OCI-LY1 (cell line): ENCODE measurements at regions not wholly inside any gene's neighbourhood (a gene's known extent, or its start where the extent isn't known, plus 50 kb on each side); places are given as distances from the start of the nearest gene placed in this dataset.

Experiments used
- H2AFZ ChIP-seq: fragments of 200-600 bp; sonication (generic), shearing (Covaris generic); 2 replicates; pipeline ENCODE4 v1.6.0; 2014; ENCODE audit warnings: antibody characterized with exemption, mild to moderate bottlenecking, low read length
- H3F3A ChIP-seq: fragments of 200-600 bp; sonication (generic), shearing (Covaris generic); 2 replicates; pipeline ENCODE4 v1.6.0; 2014; ENCODE audit warnings: mild to moderate bottlenecking, antibody characterized with exemption, low read length, moderate library complexity; ENCODE audit not compliant: insufficient read depth
- H3K27ac ChIP-seq: fragments of 200-600 bp; sonication (generic); 2 replicates; pipeline ENCODE4 v1.5.1; 2014; ENCODE audit warnings: low read length, mixed run types, mild to moderate bottlenecking, low read depth; ENCODE audit not compliant: poor library complexity, severe bottlenecking
- H3K27me3 ChIP-seq: fragments of 200-600 bp; sonication (generic); 2 replicates; pipeline ENCODE4 v1.6.0; 2014; ENCODE audit warnings: antibody characterized with exemption, mild to moderate bottlenecking, low read length, moderate library complexity; ENCODE audit not compliant: insufficient read depth
- H3K36me3 ChIP-seq: fragments of 200-600 bp; sonication (generic); 2 replicates; pipeline ENCODE4 v1.6.1; 2014; ENCODE audit warnings: mild to moderate bottlenecking, antibody characterized with exemption, low read length, moderate library complexity, mixed read lengths; ENCODE audit not compliant: insufficient read depth
- H3K4me1 ChIP-seq: fragments of 200-600 bp; sonication (generic); 2 replicates; pipeline ENCODE4 v1.5.1; 2014; ENCODE audit warnings: mild to moderate bottlenecking, low read length, moderate library complexity; ENCODE audit not compliant: insufficient read depth, severe bottlenecking
- H3K4me2 ChIP-seq: fragments of 200-600 bp; sonication (generic), shearing (Covaris generic); 2 replicates; pipeline ENCODE4 v1.6.1; 2014; ENCODE audit warnings: low read length
- H3K4me3 ChIP-seq: fragments of 200-600 bp; sonication (generic); 2 replicates; pipeline ENCODE4 v1.5.1; 2014; ENCODE audit warnings: low read length, low read depth, mild to moderate bottlenecking, mixed read lengths; ENCODE audit not compliant: poor library complexity, severe bottlenecking
- H3K79me2 ChIP-seq: fragments of 200-600 bp; shearing (Covaris generic); 2 replicates; pipeline ENCODE4 v1.6.1; 2016; ENCODE audit warnings: mixed run types, low read length, mixed read lengths; ENCODE audit not compliant: insufficient read depth
- H3K9ac ChIP-seq: fragments of 200-600 bp; sonication (generic), shearing (Covaris generic); 2 replicates; pipeline ENCODE4 v1.6.1; 2014; ENCODE audit warnings: mild to moderate bottlenecking, low read length, mixed read lengths
- H3K9me2 ChIP-seq: fragments of 200-600 bp; sonication (generic), shearing (Covaris generic); 2 replicates; pipeline ENCODE4 v1.6.1; 2014; ENCODE audit warnings: low read depth, mild to moderate bottlenecking, low read length, mixed read lengths
- H3K9me3 ChIP-seq: fragments of 200-600 bp; shearing (Covaris generic); 2 replicates; pipeline ENCODE4 v1.6.1; 2014; ENCODE audit warnings: low read length, mixed read lengths
- H4K20me1 ChIP-seq: fragments of 200-600 bp; sonication (generic), shearing (Covaris generic); 2 replicates; pipeline ENCODE4 v1.6.0; 2016; ENCODE audit warnings: mild to moderate bottlenecking, low read length; ENCODE audit not compliant: insufficient read depth
- CTCF ChIP-seq: fragments of 200-600 bp; sonication (generic), shearing (Covaris generic); IDR thresholded peaks from 2 replicates; pipeline ENCODE4 v1.5.1; 2017; ENCODE audit warnings: mild to moderate bottlenecking, antibody characterized with exemption, low read length, moderate library complexity, mixed read lengths
- EZH2 ChIP-seq: fragments of 200-600 bp; sonication (generic), shearing (Covaris generic); IDR thresholded peaks from 2 replicates; pipeline ENCODE4 v1.8.0; 2017; ENCODE audit warnings: borderline replicate concordance, mixed run types, mild to moderate bottlenecking, antibody characterized with exemption, low read length, moderate library complexity, mixed read lengths

- H3K9ac ChIP-seq = no peak overlapping the region
- H3K4me2 ChIP-seq = no peak overlapping the region
- no peaks in the 10 kb centered on the region for H3F3A ChIP-seq
- no peak overlapping the region for H3K27ac ChIP-seq
- H3K9me2 ChIP-seq = no peaks in the 10 kb centered on the region
- no peaks in the 10 kb centered on the region for H3K27me3 ChIP-seq
- H3K4me3 ChIP-seq = no peak overlapping the region
- no peaks in the 10 kb centered on the region for H3K4me1 ChIP-seq
- H2AFZ ChIP-seq = no peak overlapping the region
- no peaks in the 10 kb centered on the region for H4K20me1 ChIP-seq
- H3K79me2 ChIP-seq = no peaks in the 10 kb centered on the region
- no peaks in the 10 kb centered on the region for H3K36me3 ChIP-seq
- no peaks in the 10 kb centered on the region for H3K9me3 ChIP-seq
- TF ChIP-seq CTCF = no peak
- no peak for TF ChIP-seq EZH2
Measured at GRCh38 chr3:148604270-148605085, 93.2 kb upstream of the AGTR1 start.

- H3K9ac ChIP-seq = no peak overlapping the region
- H3K4me1 ChIP-seq = no peaks in the 10 kb centered on the region
- H2AFZ ChIP-seq = no peak overlapping the region
- H3F3A ChIP-seq = no peaks in the 10 kb centered on the region
- no peak for TF ChIP-seq CTCF
- TF ChIP-seq EZH2 = no peak
- no peaks in the 10 kb centered on the region for H3K9me2 ChIP-seq
- no peaks in the 10 kb centered on the region for H3K9me3 ChIP-seq
- H3K27ac ChIP-seq = no peak overlapping the region
- H4K20me1 ChIP-seq = no peaks in the 10 kb centered on the region
- H3K27me3 ChIP-seq = no peaks in the 10 kb centered on the region
- no peaks in the 10 kb centered on the region for H3K36me3 ChIP-seq
- no peak overlapping the region for H3K4me2 ChIP-seq
- H3K4me3 ChIP-seq = no peak overlapping the region
- no peaks in the 10 kb centered on the region for H3K79me2 ChIP-seq
Measured at GRCh38 chr3:148605521-148605920, 92.2 kb upstream of the AGTR1 start.

GRCh38 chr3:148606979-148607378 is 90.7 kb upstream of the AGTR1 start:
- no peaks in the 10 kb centered on the region for H3K9me2 ChIP-seq
- no peaks in the 10 kb centered on the region for H3K36me3 ChIP-seq
- no peak overlapping the region for H3K4me2 ChIP-seq
- TF ChIP-seq CTCF (no peak), EZH2 (no peak)
- H3K4me3 ChIP-seq = no peak overlapping the region
- H3K27ac ChIP-seq = no peak overlapping the region
- no peak overlapping the region for H2AFZ ChIP-seq
- no peak overlapping the region for H3K9ac ChIP-seq
- no peaks in the 10 kb centered on the region for H3K27me3 ChIP-seq
- H3K4me1 ChIP-seq = no peaks in the 10 kb centered on the region
- no peaks in the 10 kb centered on the region for H3F3A ChIP-seq
- no peaks in the 10 kb centered on the region for H4K20me1 ChIP-seq
- H3K9me3 ChIP-seq = no peaks in the 10 kb centered on the region
- no peaks in the 10 kb centered on the region for H3K79me2 ChIP-seq
